H9 (cell line): ENCODE measurements at regions not wholly inside any gene's neighbourhood (a gene's known extent, or its start where the extent isn't known, plus 50 kb on each side); places are given as distances from the start of the nearest gene placed in this dataset.

ENCODE experiments used
- DNase-seq: peaks from one replicate; pipeline ENCODE4 v3.0.0-alpha.2; 2017
- H2AFZ ChIP-seq: one replicate; pipeline ENCODE4 v1.6.1; 2013; ENCODE audit warnings: mild to moderate bottlenecking, low read length, control low read depth, moderate library complexity
- H2AK5ac ChIP-seq: 2 replicates; pipeline ENCODE4 v1.6.1; 2013; ENCODE audit warnings: low read length, control low read depth, mixed read lengths; ENCODE audit not compliant: insufficient read length
- H2BK120ac ChIP-seq: one replicate; pipeline ENCODE4 v1.6.1; 2013; ENCODE audit warnings: low read depth, mild to moderate bottlenecking, low read length, control low read depth, inconsistent platforms; ENCODE audit not compliant: poor library complexity, severe bottlenecking
- H2BK12ac ChIP-seq: 2 replicates; pipeline ENCODE4 v1.6.1; 2013; ENCODE audit warnings: low read length, control low read depth, mixed read lengths, low read depth; ENCODE audit not compliant: insufficient read length
- H2BK15ac ChIP-seq: 2 replicates; pipeline ENCODE4 v1.6.1; 2013; ENCODE audit warnings: low read depth, low read length, control low read depth
- H2BK20ac ChIP-seq: one replicate; pipeline ENCODE4 v1.6.1; 2013; ENCODE audit warnings: low read depth, mild to moderate bottlenecking, low read length, control low read depth, inconsistent platforms; ENCODE audit not compliant: poor library complexity, severe bottlenecking
- H2BK5ac ChIP-seq: 2 replicates; pipeline ENCODE4 v1.6.1; 2013; ENCODE audit warnings: low read length, control low read depth, mixed read lengths; ENCODE audit not compliant: insufficient read length
- H3K14ac ChIP-seq: 2 replicates; pipeline ENCODE4 v1.6.1; 2013; ENCODE audit warnings: low read length, control low read depth; ENCODE audit not compliant: insufficient read depth
- H3K18ac ChIP-seq: 2 replicates; pipeline ENCODE4 v1.6.1; 2013; ENCODE audit warnings: low read depth, mild to moderate bottlenecking, mixed read lengths, low read length, control low read depth; ENCODE audit not compliant: insufficient read length
- H3K23ac ChIP-seq: 2 replicates; pipeline ENCODE4 v1.6.1; 2013; ENCODE audit warnings: low read length, control low read depth, mixed read lengths, low read depth; ENCODE audit not compliant: insufficient read length
- H3K23me2 ChIP-seq: 2 replicates; pipeline ENCODE4 v1.6.1; 2013; ENCODE audit warnings: low read depth, mild to moderate bottlenecking, mixed read lengths, low read length, control low read depth; ENCODE audit not compliant: insufficient read length, poor library complexity, severe bottlenecking
- H3K27ac ChIP-seq: 2 replicates; pipeline ENCODE4 v1.5.1; 2013; ENCODE audit warnings: low read length, control low read depth, mixed read lengths, low read depth; ENCODE audit not compliant: insufficient read length
- H3K27me3 ChIP-seq: 2 replicates; pipeline ENCODE4 v1.6.1; 2013; ENCODE audit warnings: low read length, control low read depth, inconsistent platforms; ENCODE audit not compliant: insufficient read depth
- H3K4ac ChIP-seq: 2 replicates; pipeline ENCODE4 v1.6.1; 2013; ENCODE audit warnings: low read depth, mild to moderate bottlenecking, control low read depth, inconsistent platforms, low read length, moderate library complexity
- H3K4me1 ChIP-seq: 2 replicates; pipeline ENCODE4 v1.6.1; 2013; ENCODE audit warnings: low read length, control low read depth, inconsistent platforms; ENCODE audit not compliant: insufficient read depth
- H3K4me2 ChIP-seq: 2 replicates; pipeline ENCODE4 v1.6.1; 2013; ENCODE audit warnings: low read length, control low read depth, mixed read lengths; ENCODE audit not compliant: insufficient read length, insufficient read depth
- H3K56ac ChIP-seq: 2 replicates; pipeline ENCODE4 v1.6.1; 2013; ENCODE audit warnings: low read depth, mild to moderate bottlenecking, mixed read lengths, low read length, control low read depth; ENCODE audit not compliant: insufficient read length
- H3K79me1 ChIP-seq: 2 replicates; pipeline ENCODE4 v1.6.1; 2013; ENCODE audit warnings: low read depth, mild to moderate bottlenecking, moderate library complexity, low read length, control low read depth, inconsistent platforms; ENCODE audit not compliant: insufficient read depth, poor library complexity, severe bottlenecking
- H3K79me2 ChIP-seq: 2 replicates; pipeline ENCODE4 v1.6.1; 2013; ENCODE audit warnings: low read length, control low read depth, inconsistent platforms; ENCODE audit not compliant: insufficient read depth
- H3K9ac ChIP-seq: 2 replicates; pipeline ENCODE4 v1.6.1; 2013; ENCODE audit warnings: low read length, control low read depth, mixed read lengths; ENCODE audit not compliant: insufficient read length; ENCODE audit errors: extremely low read depth
- H3K9me3 ChIP-seq: one replicate; pipeline ENCODE4 v1.6.1; 2013; ENCODE audit warnings: low read depth, low read length, inconsistent platforms; ENCODE audit not compliant: control insufficient read depth
- H3T11ph ChIP-seq: one replicate; pipeline ENCODE4 v1.6.1; 2013; ENCODE audit warnings: mild to moderate bottlenecking, low read length, control low read depth, inconsistent platforms
- H4K20me1 ChIP-seq: one replicate; pipeline ENCODE4 v1.6.1; 2013; ENCODE audit not compliant: control insufficient read depth, insufficient read length, insufficient read depth
- H4K5ac ChIP-seq: 2 replicates; pipeline ENCODE4 v1.6.1; 2013; ENCODE audit warnings: low read depth, mild to moderate bottlenecking, mixed read lengths, low read length, control low read depth; ENCODE audit not compliant: insufficient read length
- H4K8ac ChIP-seq: replicated peaks from 2 replicates; pipeline ENCODE4 v1.6.1; 2013; ENCODE audit warnings: low read length, control low read depth, mixed read lengths, low read depth; ENCODE audit not compliant: insufficient read length
- H4K91ac ChIP-seq: 2 replicates; pipeline ENCODE4 v1.6.1; 2013; ENCODE audit warnings: low read depth, mild to moderate bottlenecking, moderate library complexity, mixed read lengths, low read length, control low read depth; ENCODE audit not compliant: insufficient read length
- H3K27ac Mint-ChIP-seq, 3 experiments: 2 replicates in 2 of 3; 3 replicates in 1 of 3; pipeline ENCODE4 v1.8.0; 2020 to 2021; ENCODE audit warnings: mixed read lengths in 3 of 3, mild to moderate bottlenecking in 1 of 3, moderate library complexity in 1 of 3
- H3K27me3 Mint-ChIP-seq: 2 replicates; pipeline ENCODE4 v1.8.0; 2021; ENCODE audit warnings: low read depth, mild to moderate bottlenecking, moderate library complexity, mixed read lengths
- H3K36me3 Mint-ChIP-seq, 3 experiments: 2 replicates in 2 of 3; 3 replicates in 1 of 3; pipeline ENCODE4 v1.8.0; 2020 to 2021; ENCODE audit warnings: low read depth in 3 of 3, mixed read lengths in 3 of 3; ENCODE audit not compliant: insufficient read depth in 1 of 3
- H3K4me1 Mint-ChIP-seq, 2 experiments: 2 replicates each; pipeline ENCODE4 v1.8.0; 2020; ENCODE audit warnings: mixed read lengths in 2 of 2
- H3K4me3 Mint-ChIP-seq, 2 experiments: 2 replicates in 1 of 2; 3 replicates in 1 of 2; pipeline ENCODE4 v1.8.0; 2020 to 2021; ENCODE audit warnings: mild to moderate bottlenecking in 2 of 2, mixed read lengths in 2 of 2, moderate library complexity in 1 of 2
- H3K9me3 Mint-ChIP-seq, 2 experiments: 2 replicates in 1 of 2; 3 replicates in 1 of 2; pipeline ENCODE4 v1.8.0; 2020; ENCODE audit warnings: mild to moderate bottlenecking in 2 of 2, mixed read lengths in 2 of 2, moderate library complexity in 1 of 2
- CTCF ChIP-seq: fragments of 200-600 bp; sonication (generic); conservative IDR thresholded peaks from 3 replicates; pipeline ENCODE4 v1.8.0; 2021; ENCODE audit warnings: antibody characterized with exemption, mild to moderate bottlenecking
- WGBS: extraction: QIAGEN DNeasy Blood & Tissue Kit; methylation state at CpG from one replicate; pipeline ENCODE4 v1.1.7; 2013; ENCODE audit warnings: missing lambda C conversion rate, low lambda C conversion rate, mixed read lengths; ENCODE audit not compliant: insufficient read length; ENCODE audit errors: extremely low coverage; 5-methylcytosine and 5-hydroxymethylcytosine counted together

GRCh38 chr1:30172299-30172694 lies 551.1 kb downstream of the MATN1 start:
- DNase-seq: no peak

More at GRCh38 chr1:30172299-30172694, 551.1 kb downstream of the MATN1 start:
- H2BK120ac ChIP-seq: no peak overlapping the region
- H2BK20ac ChIP-seq: no peak overlapping the region
- H4K91ac ChIP-seq: no peak overlapping the region
- H3K9ac ChIP-seq: no peak overlapping the region
- no peak overlapping the region for H3K56ac ChIP-seq
- H3K9me3 ChIP-seq: no peaks in the 10 kb centered on the region
- Mint-ChIP-seq H3K27ac (no peak overlapping the region), H3K36me3 (no peaks in the 10 kb centered on the region), H3K4me3 (no peak overlapping the region), H3K27me3 (no peaks in the 10 kb centered on the region), H3K4me1 (peaks cover 3 to 14% of the 10 kb centered on the region in 2 experiments), H3K9me3 (peaks cover 0 to 3% of the 10 kb centered on the region in 2 experiments; a peak in 2 of 5 replicates)
- H3K4me2 ChIP-seq: no peak overlapping the region
- H3K4me1 ChIP-seq: no peaks in the 10 kb centered on the region
- no peak overlapping the region for H2AFZ ChIP-seq
- H4K8ac ChIP-seq: no peak overlapping the region
- WGBS: no CpG with 5 or more reads among the region's 5 CpGs
- no peak overlapping the region for H4K5ac ChIP-seq
- no peak overlapping the region for H3K18ac ChIP-seq
- H3K27me3 ChIP-seq: no peaks in the 10 kb centered on the region
- H2BK12ac ChIP-seq: no peak overlapping the region
- no peak overlapping the region for H3T11ph ChIP-seq
- no peak overlapping the region for H2AK5ac ChIP-seq
- H4K20me1 ChIP-seq: no peaks in the 10 kb centered on the region
- no peak for TF ChIP-seq CTCF
- H2BK5ac ChIP-seq: no peak overlapping the region
- no peak overlapping the region for H3K4ac ChIP-seq
- no peak overlapping the region for H2BK15ac ChIP-seq
- no peak overlapping the region for H3K23ac ChIP-seq
- no peaks in the 10 kb centered on the region for H3K23me2 ChIP-seq
- no peaks in the 10 kb centered on the region for H3K79me1 ChIP-seq
- no peak overlapping the region for H3K14ac ChIP-seq
- H3K79me2 ChIP-seq: no peaks in the 10 kb centered on the region
- no peak overlapping the region for H3K27ac ChIP-seq
